Astrocyte (in vitro differentiated cells and primary cell): ENCODE measurements at regions not wholly inside any gene's neighbourhood (a gene's known extent, or its start where the extent isn't known, plus 50 kb on each side); places are given as distances from the start of the nearest gene placed in this dataset.
"Not testable (repeated sequence)": the region's sequence is repeated elsewhere in the genome, so short reads cannot be mapped to it uniquely, and the experiment has no call there.

Source experiments
- DNase-seq: peaks from one replicate; pipeline ENCODE4 v3.0.0-alpha.2; 2010; ENCODE audit warnings: low read depth
- FAIRE-seq: peaks from 2 replicates; lab custom pipeline; 2011; peaks lifted over from hg19 to GRCh38; lab: Jason Lieb, UNC
- H2AFZ ChIP-seq: 2 replicates; pipeline ENCODE4 v1.6.0; 2012; ENCODE audit warnings: low read depth, low read length, inconsistent platforms
- H3K27ac ChIP-seq: 2 replicates; pipeline ENCODE4 v1.5.1; 2011; ENCODE audit warnings: low read depth, low read length, inconsistent platforms
- H3K27me3 ChIP-seq: 2 replicates; pipeline ENCODE4 v1.6.0; 2011; ENCODE audit warnings: low read length, inconsistent platforms; ENCODE audit not compliant: insufficient read depth
- H3K36me3 ChIP-seq: 2 replicates; pipeline ENCODE4 v1.5.1; 2011; ENCODE audit warnings: low read length, inconsistent platforms; ENCODE audit not compliant: insufficient read depth
- H3K4me1 ChIP-seq: 2 replicates; pipeline ENCODE4 v1.5.1; 2011; ENCODE audit warnings: low read length, inconsistent platforms; ENCODE audit not compliant: insufficient read depth
- H3K4me2 ChIP-seq: 2 replicates; pipeline ENCODE4 v1.6.0; 2012; ENCODE audit warnings: low read length, inconsistent platforms
- H3K4me3 ChIP-seq: 2 replicates; pipeline ENCODE4 v1.5.1; 2011; ENCODE audit warnings: low read depth, mild to moderate bottlenecking, low read length, inconsistent platforms; ENCODE audit not compliant: insufficient read depth
- H3K79me2 ChIP-seq: 2 replicates; pipeline ENCODE4 v1.6.0; 2012; ENCODE audit warnings: mild to moderate bottlenecking, low read length, inconsistent platforms; ENCODE audit not compliant: insufficient read depth
- H3K9ac ChIP-seq: 2 replicates; pipeline ENCODE4 v1.6.0; 2012; ENCODE audit warnings: mild to moderate bottlenecking, low read length, inconsistent platforms
- H3K9me3 ChIP-seq: 2 replicates; pipeline ENCODE4 v1.5.1; 2012; ENCODE audit warnings: low read depth, mild to moderate bottlenecking, low read length, inconsistent platforms; ENCODE audit not compliant: insufficient read depth
- H4K20me1 ChIP-seq: 2 replicates; pipeline ENCODE4 v1.6.0; 2012; ENCODE audit warnings: low read length, inconsistent platforms; ENCODE audit not compliant: insufficient read depth
- H3K27ac Mint-ChIP-seq: one replicate; pipeline ENCODE4 v1.8.0; 2021; ENCODE audit warnings: mild to moderate bottlenecking, mixed read lengths; ENCODE audit not compliant: unreplicated experiment
- H3K27me3 Mint-ChIP-seq: one replicate; pipeline ENCODE4 v1.8.0; 2021; ENCODE audit warnings: low read depth, mixed read lengths; ENCODE audit not compliant: unreplicated experiment
- H3K36me3 Mint-ChIP-seq: one replicate; pipeline ENCODE4 v1.8.0; 2021; ENCODE audit warnings: low read depth, mixed read lengths; ENCODE audit not compliant: unreplicated experiment
- H3K4me1 Mint-ChIP-seq: one replicate; pipeline ENCODE4 v1.8.0; 2021; ENCODE audit warnings: low read depth, mixed read lengths; ENCODE audit not compliant: unreplicated experiment
- H3K4me3 Mint-ChIP-seq: one replicate; pipeline ENCODE4 v1.8.0; 2021; ENCODE audit warnings: mild to moderate bottlenecking, moderate library complexity, mixed read lengths; ENCODE audit not compliant: unreplicated experiment
- H3K9me3 Mint-ChIP-seq: one replicate; pipeline ENCODE4 v1.8.0; 2021; ENCODE audit warnings: mild to moderate bottlenecking, mixed read lengths; ENCODE audit not compliant: unreplicated experiment
- EZH2 ChIP-seq: IDR thresholded peaks from 2 replicates; pipeline ENCODE4 v1.6.1; 2012; ENCODE audit warnings: mild to moderate bottlenecking, low read length, inconsistent platforms; ENCODE audit not compliant: insufficient read depth
- TF ChIP-seq, protein P1 (sequence below): IDR thresholded peaks from 2 replicates; pipeline ENCODE4 v1.5.1; 2011; ENCODE audit warnings: low read depth, mild to moderate bottlenecking, inconsistent platforms, low read length, moderate library complexity; ENCODE audit not compliant: insufficient read depth

DNA sequence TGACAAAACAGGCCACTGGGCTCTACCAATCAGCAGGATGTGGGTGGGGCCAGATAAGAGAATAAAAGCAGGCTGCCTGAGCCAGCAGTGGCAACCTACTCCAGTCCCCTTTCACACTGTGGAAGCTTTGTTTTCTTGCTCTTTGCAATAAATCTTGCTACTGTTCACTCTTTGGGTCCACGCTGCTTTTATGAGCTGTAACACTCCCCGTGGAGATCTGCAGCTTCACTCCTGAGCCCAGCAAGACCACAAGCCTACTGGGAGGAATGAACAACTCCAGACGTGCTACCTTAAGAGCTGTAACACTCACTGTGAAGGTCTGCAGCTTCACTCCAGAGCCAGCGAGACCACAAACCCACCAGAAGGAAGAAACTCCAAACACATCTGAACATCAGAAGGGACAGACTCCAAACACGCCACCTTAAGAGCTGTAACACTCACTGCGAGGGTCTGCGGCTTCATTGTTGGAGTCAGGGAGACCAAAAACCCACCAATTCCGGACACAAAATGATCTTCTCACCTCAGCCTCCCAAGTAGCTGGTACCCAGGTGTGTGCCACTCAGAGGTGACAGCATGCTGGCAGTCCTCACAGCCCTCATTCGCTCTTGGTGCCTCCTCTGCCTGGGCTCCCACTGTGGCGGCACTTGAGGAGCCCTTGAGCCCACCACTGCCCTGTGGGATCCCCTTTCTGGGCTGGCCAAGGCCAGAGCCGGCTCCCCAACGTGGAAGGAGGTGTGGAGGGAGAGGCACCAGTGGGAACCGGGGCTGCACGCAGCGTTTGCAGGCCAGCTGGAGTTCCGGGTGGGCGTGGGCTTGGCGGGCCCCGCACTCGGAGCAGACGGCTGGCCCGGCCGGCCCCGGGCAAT lies 66.0 kb upstream of the SLC25A43 start:
- H3K9me3 Mint-ChIP-seq, H3K27ac Mint-ChIP-seq, H3K27me3 Mint-ChIP-seq, H2AFZ ChIP-seq, H3K36me3 ChIP-seq, H4K20me1 ChIP-seq, H3K9ac ChIP-seq, DNase-seq, H3K4me2 ChIP-seq, H3K27ac ChIP-seq, FAIRE-seq, H3K36me3 Mint-ChIP-seq, H3K27me3 ChIP-seq, H3K9me3 ChIP-seq, H3K4me1 Mint-ChIP-seq, H3K4me3 ChIP-seq, H3K79me2 ChIP-seq, H3K4me3 Mint-ChIP-seq, H3K4me1 ChIP-seq: not testable (repeated sequence)

DNA sequence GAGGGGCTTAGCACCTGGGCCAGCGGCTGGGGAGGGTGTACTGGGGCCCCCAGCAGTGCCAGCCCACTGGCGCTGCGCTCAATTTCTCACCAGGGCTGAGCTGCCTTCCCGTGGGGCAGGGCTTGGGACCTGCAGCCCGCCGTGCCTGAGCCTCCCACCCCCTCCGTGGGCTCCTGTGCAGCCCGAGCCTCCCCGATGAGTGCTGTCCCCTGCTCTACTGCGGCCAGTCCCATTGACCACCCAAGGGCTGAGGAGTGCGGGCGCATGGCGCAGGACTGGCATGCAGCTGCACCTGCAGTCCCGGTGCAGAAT lies 65.5 kb upstream of the SLC25A43 start:
- H2AFZ ChIP-seq, H3K9ac ChIP-seq, H3K27ac ChIP-seq, H3K36me3 Mint-ChIP-seq, H3K27me3 Mint-ChIP-seq, H3K9me3 Mint-ChIP-seq, DNase-seq, H3K4me1 Mint-ChIP-seq, H3K4me3 ChIP-seq, H3K4me3 Mint-ChIP-seq, H3K9me3 ChIP-seq, H3K27me3 ChIP-seq, H3K27ac Mint-ChIP-seq, FAIRE-seq, H4K20me1 ChIP-seq, H3K4me2 ChIP-seq, H3K4me1 ChIP-seq, H3K79me2 ChIP-seq, H3K36me3 ChIP-seq: not testable (repeated sequence)

DNA sequence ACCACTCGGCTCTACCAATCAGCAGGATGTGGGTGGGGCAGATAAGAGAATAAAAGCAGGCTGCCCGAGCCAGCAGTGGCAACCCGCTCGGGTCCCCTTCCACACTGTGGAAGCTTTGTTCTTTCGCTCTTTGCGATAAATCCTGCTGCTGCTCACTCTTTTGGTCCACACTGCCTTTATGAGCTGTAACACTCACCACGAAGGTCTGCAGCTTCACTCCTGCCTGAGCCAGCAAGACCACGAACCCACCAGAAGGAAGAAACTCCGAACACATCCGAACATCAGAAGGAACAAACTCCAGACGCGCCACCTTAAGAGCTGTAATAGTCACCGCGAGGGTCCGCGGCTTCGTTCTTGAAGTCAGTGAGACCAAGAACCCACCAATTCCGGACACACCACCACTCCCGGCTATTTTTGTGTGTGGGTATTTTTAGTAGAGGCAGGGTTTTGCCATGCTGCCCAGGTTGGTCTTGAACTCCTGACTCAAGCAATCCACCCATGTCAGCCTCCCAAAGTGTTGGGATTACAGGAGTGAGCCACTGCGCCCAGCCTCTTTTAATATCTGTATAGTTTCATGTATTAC lies 64.6 kb upstream of the SLC25A43 start:
- not testable (repeated sequence) for H3K9ac ChIP-seq, FAIRE-seq, H3K9me3 ChIP-seq, H3K36me3 Mint-ChIP-seq, H4K20me1 ChIP-seq, H3K4me1 Mint-ChIP-seq, H3K4me3 ChIP-seq, H3K4me1 ChIP-seq, H3K27me3 ChIP-seq, H3K4me3 Mint-ChIP-seq, H3K4me2 ChIP-seq, H3K36me3 ChIP-seq, H2AFZ ChIP-seq, H3K9me3 Mint-ChIP-seq, DNase-seq, H3K27ac Mint-ChIP-seq, H3K27ac ChIP-seq, H3K27me3 Mint-ChIP-seq, H3K79me2 ChIP-seq

DNA sequence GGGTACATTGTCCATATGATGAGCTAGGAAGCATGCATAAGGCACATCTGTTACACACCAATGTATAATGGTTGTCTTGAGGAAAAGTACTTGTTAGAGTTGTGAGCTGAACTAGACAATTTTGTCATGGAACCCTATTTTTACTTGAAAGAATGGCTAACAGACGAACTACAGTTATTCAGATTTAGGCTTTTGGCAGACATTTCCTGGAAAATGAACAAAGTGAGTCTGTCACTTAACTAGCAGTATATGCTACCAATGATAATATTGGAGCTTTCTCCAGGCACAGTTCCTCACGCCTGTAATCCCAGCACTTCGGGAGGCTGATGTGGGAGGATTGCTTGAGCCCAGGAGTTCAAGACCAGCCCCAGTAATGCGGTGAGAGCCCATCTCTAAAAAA lies 61.9 kb upstream of the SLC25A43 start:
- Histone ChIP-seq H3K4me2 (no peak overlapping the region), H3K79me2 (no peaks in the 10 kb centered on the region), H4K20me1 (no peaks in the 10 kb centered on the region), H3K9ac (no peak overlapping the region), H3K4me3 (no peak overlapping the region), H3K27me3 (no peaks in the 10 kb centered on the region), H3K4me1 (no peaks in the 10 kb centered on the region), H3K36me3 (no peaks in the 10 kb centered on the region), H3K27ac (no peak overlapping the region), H3K9me3 (no peaks in the 10 kb centered on the region), H2AFZ (no peak overlapping the region)
- H3K36me3 Mint-ChIP-seq = no peaks in the 10 kb centered on the region
- no peaks in the 10 kb centered on the region for H3K4me1 Mint-ChIP-seq
- DNase-seq (no peak), FAIRE-seq (no peak)
- no peak for TF ChIP-seq EZH2
- TF ChIP-seq, protein P1, sequence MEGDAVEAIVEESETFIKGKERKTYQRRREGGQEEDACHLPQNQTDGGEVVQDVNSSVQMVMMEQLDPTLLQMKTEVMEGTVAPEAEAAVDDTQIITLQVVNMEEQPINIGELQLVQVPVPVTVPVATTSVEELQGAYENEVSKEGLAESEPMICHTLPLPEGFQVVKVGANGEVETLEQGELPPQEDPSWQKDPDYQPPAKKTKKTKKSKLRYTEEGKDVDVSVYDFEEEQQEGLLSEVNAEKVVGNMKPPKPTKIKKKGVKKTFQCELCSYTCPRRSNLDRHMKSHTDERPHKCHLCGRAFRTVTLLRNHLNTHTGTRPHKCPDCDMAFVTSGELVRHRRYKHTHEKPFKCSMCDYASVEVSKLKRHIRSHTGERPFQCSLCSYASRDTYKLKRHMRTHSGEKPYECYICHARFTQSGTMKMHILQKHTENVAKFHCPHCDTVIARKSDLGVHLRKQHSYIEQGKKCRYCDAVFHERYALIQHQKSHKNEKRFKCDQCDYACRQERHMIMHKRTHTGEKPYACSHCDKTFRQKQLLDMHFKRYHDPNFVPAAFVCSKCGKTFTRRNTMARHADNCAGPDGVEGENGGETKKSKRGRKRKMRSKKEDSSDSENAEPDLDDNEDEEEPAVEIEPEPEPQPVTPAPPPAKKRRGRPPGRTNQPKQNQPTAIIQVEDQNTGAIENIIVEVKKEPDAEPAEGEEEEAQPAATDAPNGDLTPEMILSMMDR = no peak
- no peaks in the 10 kb centered on the region for H3K9me3 Mint-ChIP-seq
- no peak overlapping the region for H3K4me3 Mint-ChIP-seq
- H3K27ac Mint-ChIP-seq = no peak overlapping the region
- no peaks in the 10 kb centered on the region for H3K27me3 Mint-ChIP-seq
